ENCODE measurements at regions not wholly inside any gene's neighbourhood (a gene's known extent, or its start where the extent isn't known, plus 50 kb on each side); places are given as distances from the start of the nearest gene placed in this dataset.

DNA sequence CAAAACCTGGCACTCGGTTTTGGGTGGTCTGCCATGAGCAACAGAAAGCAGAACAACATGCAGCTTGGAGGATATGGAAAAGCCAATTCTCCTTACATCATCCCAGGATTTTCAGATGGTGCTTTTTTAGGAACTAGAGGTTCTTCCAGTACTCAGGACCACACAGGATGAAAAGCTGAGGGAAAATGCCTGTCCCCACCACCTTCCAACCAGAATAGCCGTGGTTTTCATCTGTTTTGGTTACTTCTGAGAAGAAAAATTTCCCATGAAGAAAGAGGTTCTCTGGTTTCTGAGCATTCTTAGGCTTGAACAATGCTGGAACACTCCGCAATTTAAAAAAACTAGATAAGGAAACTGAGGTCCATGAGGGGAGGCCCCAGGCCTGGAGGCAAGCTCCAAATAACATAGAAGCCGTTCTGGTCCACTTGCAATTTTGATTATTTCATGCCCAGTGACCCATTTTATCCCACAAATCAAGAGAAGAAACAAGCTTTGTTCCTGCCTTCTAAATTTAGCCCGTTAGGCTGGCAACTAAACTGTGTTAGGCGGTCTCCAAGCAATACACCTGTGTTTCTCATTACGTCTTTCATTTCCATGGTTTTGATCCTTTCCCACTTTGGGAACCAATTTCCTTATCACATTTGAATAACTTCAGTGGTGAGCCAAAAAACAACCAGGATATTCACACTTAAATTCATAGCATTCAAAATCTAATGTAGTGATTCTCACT, 79.2 kb upstream of the SPIN1 start:
- Histone ChIP-seq H3K27me3 (ENCODE audit: insufficient read depth, low read depth, severe bottlenecking) (no peaks in the 10 kb centered on the region), H3K27ac (no peak overlapping the region), H3K36me3 (no peaks in the 10 kb centered on the region), H3K9me3 (ENCODE audit: severe bottlenecking) (no peaks in the 10 kb centered on the region), H3K4me3 (ENCODE audit: low read depth, low read length) (no peak overlapping the region)
- DNase-seq = no peak
- TF ChIP-seq, protein P1, sequence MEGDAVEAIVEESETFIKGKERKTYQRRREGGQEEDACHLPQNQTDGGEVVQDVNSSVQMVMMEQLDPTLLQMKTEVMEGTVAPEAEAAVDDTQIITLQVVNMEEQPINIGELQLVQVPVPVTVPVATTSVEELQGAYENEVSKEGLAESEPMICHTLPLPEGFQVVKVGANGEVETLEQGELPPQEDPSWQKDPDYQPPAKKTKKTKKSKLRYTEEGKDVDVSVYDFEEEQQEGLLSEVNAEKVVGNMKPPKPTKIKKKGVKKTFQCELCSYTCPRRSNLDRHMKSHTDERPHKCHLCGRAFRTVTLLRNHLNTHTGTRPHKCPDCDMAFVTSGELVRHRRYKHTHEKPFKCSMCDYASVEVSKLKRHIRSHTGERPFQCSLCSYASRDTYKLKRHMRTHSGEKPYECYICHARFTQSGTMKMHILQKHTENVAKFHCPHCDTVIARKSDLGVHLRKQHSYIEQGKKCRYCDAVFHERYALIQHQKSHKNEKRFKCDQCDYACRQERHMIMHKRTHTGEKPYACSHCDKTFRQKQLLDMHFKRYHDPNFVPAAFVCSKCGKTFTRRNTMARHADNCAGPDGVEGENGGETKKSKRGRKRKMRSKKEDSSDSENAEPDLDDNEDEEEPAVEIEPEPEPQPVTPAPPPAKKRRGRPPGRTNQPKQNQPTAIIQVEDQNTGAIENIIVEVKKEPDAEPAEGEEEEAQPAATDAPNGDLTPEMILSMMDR (IDR thresholded peaks at IDR 0.05; ENCODE audit: low read depth, low read length) = no peak

DNA sequence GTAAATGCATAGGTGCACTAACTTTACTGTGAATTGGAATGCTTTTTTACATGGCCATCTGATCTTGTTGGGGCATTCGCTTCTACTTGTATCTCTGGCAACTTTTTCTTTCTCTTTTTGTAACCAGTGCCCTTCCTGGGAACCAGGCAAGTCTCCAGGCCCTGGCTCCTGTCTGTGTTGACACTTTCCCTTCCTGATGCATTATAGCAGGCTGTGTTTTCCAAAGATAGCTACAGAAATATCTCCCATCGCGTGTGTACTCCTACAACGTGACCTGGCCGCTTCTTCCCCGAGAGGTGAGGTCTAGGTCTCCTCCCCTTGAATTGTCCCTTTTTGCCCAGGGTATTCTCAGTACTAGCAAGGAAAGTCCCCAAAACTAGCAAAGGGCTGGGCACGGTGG, 81.1 kb upstream of the SPIN1 start:
- no peak overlapping the region for H3K27ac ChIP-seq
- TF ChIP-seq, protein P1 (IDR thresholded peaks at IDR 0.05; ENCODE audit: low read depth, low read length) = no peak
- H3K36me3 ChIP-seq = no peaks in the 10 kb centered on the region
- no peaks in the 10 kb centered on the region for H3K9me3 ChIP-seq (ENCODE audit: severe bottlenecking)
- no peak for DNase-seq
- no peaks in the 10 kb centered on the region for H3K27me3 ChIP-seq (ENCODE audit: insufficient read depth, low read depth, severe bottlenecking)
- H3K4me3 ChIP-seq (ENCODE audit: low read depth, low read length) = no peak overlapping the region

DNA sequence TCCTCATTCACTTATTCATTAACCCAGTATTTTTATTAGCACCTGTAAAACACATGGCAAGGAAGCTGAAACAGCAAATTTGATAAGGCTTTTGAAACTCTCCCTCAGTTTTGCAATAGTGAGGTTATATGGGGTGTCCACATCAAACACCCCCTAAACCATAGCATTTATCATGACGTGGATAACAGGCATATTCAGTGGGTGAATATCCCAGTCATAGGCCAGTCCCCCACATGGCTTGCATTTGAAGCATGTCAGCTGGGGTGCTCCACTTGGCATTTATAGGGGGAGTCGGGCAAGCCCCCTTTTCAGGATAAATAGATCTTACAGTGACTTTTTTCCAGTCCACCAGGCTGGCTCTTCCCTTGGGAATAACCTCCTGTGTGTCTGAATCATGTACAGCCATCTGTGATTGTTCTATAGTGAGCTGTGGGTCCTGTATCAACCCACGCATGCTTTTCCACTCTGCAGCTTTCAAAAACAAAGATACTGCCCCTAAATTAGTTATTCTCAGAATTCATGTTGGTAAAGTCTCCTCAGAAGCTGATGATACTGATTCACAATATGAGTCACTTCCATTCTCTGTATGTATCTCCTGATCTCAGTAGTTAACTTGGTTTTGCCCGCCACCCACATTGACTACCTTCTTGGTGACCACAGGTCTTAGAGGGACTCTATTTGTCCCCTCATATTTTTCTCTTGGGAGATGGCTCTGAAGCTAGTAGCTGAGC, 84.4 kb upstream of the SPIN1 start:
- H3K36me3 ChIP-seq = no peaks in the 10 kb centered on the region
- no peak for DNase-seq
- H3K27me3 ChIP-seq (ENCODE audit: insufficient read depth, low read depth, severe bottlenecking) = no peaks in the 10 kb centered on the region
- H3K27ac ChIP-seq = no peak overlapping the region
- no peak overlapping the region for H3K4me3 ChIP-seq (ENCODE audit: low read depth, low read length)
- H3K9me3 ChIP-seq (ENCODE audit: severe bottlenecking) = no peaks in the 10 kb centered on the region
- TF ChIP-seq, protein P1 (IDR thresholded peaks at IDR 0.05; ENCODE audit: low read depth, low read length) = no peak

DNA sequence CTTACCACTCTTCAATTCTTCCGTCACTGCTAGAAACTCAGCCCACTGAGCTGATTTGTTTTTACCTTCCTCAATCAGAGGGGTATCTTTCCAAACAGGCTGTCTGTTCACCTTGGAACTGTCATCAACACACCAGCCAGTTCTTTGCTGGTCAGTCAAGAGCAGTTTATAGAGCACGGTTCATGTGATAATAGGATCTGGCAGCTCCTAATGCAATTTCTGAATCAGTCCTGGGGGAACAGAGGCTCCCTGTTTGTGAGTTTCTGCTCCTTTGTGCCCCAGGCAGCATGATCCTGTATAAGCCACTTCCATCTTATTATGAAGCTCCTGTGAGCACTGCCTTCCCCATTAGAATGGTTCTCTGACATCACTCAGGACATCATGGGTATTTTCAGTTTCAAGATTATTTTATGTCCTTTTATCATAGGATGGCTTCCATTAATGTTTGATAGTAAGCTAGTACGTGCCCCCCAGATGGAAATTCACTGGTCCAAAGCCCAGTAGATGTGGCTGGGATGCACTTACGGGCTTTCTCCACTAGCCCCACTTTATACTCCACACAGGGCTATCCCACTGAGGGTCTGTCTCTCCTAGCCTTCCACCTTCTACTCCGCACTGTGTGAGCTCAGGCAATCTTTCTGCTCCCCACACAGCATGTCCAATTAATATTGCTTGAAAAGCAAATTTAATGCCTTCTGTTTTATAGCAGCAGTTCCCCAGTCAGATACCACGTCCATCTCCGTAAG, 85.5 kb upstream of the SPIN1 start:
- H3K27ac ChIP-seq = no peak overlapping the region
- H3K4me3 ChIP-seq (ENCODE audit: low read depth, low read length) = no peak overlapping the region
- H3K27me3 ChIP-seq (ENCODE audit: insufficient read depth, low read depth, severe bottlenecking) = no peaks in the 10 kb centered on the region
- no peaks in the 10 kb centered on the region for H3K36me3 ChIP-seq
- TF ChIP-seq, protein P1 (IDR thresholded peaks at IDR 0.05; ENCODE audit: low read depth, low read length) = no peak
- no peaks in the 10 kb centered on the region for H3K9me3 ChIP-seq (ENCODE audit: severe bottlenecking)
- no peak for DNase-seq

DNA sequence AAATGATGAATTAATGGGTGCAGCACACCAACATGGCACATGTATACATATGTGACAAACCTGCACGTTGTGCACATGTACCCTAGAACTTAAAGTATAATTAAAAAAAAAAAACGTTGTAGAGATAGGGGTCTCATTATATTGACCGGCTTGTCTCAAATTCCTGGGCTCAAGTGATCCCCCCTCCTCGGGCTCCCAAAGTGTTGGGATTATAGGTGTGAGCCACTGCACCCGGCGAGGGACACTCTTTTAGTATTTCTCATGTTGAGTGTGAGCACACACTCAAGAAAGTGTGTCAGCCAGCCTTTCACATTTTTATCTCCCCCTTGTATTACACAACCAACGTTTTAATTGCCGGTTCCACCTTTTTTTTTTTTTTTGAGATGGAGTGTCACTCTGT, 87.7 kb upstream of the SPIN1 start:
- DNase-seq = no peak
- Histone ChIP-seq H3K36me3 (no peaks in the 10 kb centered on the region), H3K27me3 (ENCODE audit: insufficient read depth, low read depth, severe bottlenecking) (no peaks in the 10 kb centered on the region), H3K27ac (no peak overlapping the region), H3K4me3 (ENCODE audit: low read depth, low read length) (no peak overlapping the region), H3K9me3 (ENCODE audit: severe bottlenecking) (no peaks in the 10 kb centered on the region)
- TF ChIP-seq, protein P1 (IDR thresholded peaks at IDR 0.05; ENCODE audit: low read depth, low read length) = no peak
